ENCODE measurements at regions not wholly inside any gene's neighbourhood (a gene's known extent, or its start where the extent isn't known, plus 50 kb on each side); places are given as distances from the start of the nearest gene placed in this dataset.

DNA sequence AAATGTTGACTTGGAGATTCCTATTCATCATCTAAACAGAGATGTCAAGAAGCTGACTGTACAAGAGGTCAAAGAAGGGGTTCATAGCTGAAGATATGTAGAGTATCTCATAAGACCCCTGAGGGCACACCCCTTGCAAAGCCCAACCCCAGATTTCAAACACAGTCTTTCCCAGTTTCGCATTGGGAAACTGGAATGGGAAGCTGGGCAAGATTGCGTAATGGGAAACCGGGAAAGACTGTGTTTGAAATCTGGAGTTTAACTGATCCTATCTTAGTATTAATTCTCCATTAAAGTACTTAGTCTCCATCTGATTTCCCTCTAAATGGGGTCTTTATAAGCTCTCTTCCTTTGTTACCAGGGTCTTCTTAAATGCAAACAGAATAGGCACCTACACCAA, 99.5 kb downstream of the FAM76B start:
- TF ChIP-seq, protein P1, sequence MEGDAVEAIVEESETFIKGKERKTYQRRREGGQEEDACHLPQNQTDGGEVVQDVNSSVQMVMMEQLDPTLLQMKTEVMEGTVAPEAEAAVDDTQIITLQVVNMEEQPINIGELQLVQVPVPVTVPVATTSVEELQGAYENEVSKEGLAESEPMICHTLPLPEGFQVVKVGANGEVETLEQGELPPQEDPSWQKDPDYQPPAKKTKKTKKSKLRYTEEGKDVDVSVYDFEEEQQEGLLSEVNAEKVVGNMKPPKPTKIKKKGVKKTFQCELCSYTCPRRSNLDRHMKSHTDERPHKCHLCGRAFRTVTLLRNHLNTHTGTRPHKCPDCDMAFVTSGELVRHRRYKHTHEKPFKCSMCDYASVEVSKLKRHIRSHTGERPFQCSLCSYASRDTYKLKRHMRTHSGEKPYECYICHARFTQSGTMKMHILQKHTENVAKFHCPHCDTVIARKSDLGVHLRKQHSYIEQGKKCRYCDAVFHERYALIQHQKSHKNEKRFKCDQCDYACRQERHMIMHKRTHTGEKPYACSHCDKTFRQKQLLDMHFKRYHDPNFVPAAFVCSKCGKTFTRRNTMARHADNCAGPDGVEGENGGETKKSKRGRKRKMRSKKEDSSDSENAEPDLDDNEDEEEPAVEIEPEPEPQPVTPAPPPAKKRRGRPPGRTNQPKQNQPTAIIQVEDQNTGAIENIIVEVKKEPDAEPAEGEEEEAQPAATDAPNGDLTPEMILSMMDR (conservative IDR thresholded peaks at IDR 0.05) = no peak
- no peak for TF ChIP-seq ZFX (IDR thresholded peaks at IDR 0.05)

DNA sequence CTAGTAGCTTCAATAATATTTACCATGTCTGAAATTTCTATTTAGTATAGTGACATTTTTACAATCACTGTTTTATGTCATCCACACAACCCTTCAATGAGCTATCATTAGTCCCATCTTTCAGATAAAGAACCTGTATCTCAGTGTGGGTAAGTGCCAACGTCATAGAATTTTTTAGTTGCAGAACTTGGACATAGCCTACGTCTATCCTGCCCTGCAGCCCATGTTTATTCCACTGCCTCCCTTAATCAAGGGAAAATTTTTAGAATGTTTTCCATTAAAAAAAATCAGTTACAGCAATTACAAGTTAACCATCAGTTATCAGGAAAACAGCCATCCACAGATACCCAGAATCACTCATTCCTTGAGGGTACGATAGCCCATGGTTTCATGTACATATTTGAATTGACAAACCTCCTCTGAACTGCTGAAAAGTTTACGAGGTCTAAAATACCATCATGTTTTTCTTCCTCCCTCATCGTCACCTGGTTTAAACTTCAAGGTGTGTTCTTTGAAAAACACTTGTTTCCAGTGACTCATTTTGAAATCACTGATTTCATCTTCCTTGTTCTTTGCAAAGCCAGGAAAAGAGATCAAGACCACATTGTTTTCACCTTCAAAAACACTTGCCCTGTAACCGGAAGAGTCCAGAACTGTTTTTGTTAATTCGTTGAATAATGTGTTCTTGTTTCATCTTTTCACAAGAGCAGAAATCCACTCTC, 100.9 kb downstream of the FAM76B start:
- TF ChIP-seq, protein P1 (conservative IDR thresholded peaks at IDR 0.05) = no peak
- no peak for TF ChIP-seq ZFX (IDR thresholded peaks at IDR 0.05)
- no peak overlapping the region for H3K27ac ChIP-seq

More for the DNA sequence above, 99.5 kb downstream of the FAM76B start:
- no peak overlapping the region for H3K27ac ChIP-seq

DNA sequence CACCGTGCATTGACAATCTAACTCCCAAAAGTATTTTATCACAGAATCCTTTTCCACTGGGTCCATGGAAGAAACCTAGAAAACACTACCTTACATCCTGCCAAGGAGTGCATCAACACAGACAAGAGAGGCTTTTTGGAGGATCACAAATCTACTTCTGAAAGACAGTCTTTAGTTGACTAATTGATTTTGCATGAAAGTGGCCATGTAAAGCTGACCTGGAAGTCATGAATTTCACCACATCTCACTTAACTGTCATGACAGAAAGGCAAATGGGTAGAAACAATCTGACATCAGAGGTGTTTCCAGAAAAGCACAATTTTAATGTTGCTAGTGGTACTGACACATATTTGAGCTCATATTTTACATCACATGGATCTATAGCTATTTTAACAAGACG, 101.6 kb downstream of the FAM76B start:
- TF ChIP-seq, protein P1 (conservative IDR thresholded peaks at IDR 0.05) = no peak
- TF ChIP-seq ZFX (IDR thresholded peaks at IDR 0.05) = no peak
- no peak overlapping the region for H3K27ac ChIP-seq

DNA sequence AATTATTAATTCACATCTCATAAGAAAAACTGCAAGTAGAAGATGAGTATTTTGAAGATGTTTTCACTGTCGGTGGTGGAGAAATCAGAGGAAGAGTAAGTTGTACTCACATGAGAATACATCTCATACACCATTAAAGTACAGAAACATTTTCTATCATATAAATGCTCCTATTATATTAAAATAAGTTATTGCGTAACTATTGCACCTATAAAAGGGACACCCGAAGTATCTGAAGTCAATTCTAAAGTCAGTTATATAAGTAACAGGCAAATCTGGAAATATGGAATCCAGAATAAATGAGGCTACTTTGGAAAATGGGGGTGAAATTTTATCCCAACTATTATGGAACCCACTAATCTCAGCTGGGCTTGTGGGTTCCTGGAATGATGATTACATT, 103.3 kb downstream of the FAM76B start:
- no peak for TF ChIP-seq ZFX (IDR thresholded peaks at IDR 0.05)
- TF ChIP-seq, protein P1 (conservative IDR thresholded peaks at IDR 0.05) = no peak
- no peak overlapping the region for H3K27ac ChIP-seq

DNA sequence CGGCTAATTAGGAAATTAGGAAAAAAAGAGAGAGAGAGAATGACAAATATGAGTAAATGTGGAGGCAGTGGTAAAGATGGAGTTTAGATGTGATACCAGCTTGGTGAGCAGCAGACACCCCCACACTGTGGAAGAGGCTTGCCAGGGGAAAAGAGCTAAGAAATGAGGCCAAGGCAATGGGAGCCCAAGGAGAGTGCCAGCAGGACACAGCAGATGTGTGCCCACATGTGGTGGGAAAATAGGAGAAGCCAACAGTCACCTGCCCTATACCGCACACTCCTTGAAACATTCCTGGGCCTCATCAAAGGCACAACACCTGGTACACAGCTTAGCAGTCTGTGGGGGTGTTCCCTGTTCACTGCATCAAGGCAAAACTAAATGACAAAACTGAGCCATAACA, 104.9 kb downstream of the FAM76B start:
- TF ChIP-seq ZFX (IDR thresholded peaks at IDR 0.05) = no peak
- TF ChIP-seq, protein P1 (conservative IDR thresholded peaks at IDR 0.05) = no peak
- no peak overlapping the region for H3K27ac ChIP-seq

DNA sequence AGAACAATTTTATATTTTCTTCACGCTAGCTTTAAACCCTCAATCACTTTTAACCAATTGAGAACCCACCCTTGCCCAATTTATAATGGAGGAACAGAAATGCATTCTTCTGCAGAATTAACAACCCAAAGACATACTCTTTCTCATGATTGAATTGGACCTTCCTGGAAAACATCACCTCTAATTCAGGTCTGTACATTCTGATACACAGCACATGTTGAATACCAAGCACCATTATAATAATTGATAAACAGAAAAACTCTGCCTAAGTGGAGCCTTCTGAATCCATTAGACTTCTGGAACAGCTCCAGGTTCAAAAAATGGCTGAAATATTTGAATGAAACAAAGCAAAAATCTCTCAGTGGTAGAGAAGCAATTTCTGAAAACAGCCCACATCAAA, 105.4 kb downstream of the FAM76B start:
- TF ChIP-seq ZFX (IDR thresholded peaks at IDR 0.05) = no peak
- TF ChIP-seq, protein P1 (conservative IDR thresholded peaks at IDR 0.05) = no peak
- no peak overlapping the region for H3K27ac ChIP-seq

DNA sequence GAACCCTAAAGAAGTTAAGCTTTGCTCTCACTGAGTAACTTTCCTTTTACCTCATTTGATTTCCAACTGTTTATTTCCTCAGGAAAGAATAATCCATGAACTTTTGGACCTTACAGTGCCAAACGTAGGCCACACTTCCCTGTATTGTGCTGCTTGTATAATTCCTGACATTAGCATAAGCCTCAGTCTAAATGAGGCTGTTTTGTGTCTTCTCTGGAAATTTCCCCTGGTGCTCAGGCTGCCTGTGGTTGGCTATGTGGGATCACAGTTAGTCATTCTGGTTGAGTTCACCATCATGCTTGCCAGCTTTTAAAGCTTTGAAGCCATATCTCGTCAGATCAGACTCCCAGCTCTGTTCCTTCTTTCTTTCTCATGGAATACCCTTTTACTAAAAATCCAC, 107.0 kb downstream of the FAM76B start:
- no peak for TF ChIP-seq ZFX (IDR thresholded peaks at IDR 0.05)
- TF ChIP-seq, protein P1 (conservative IDR thresholded peaks at IDR 0.05) = no peak
- no peak overlapping the region for H3K27ac ChIP-seq

All from C4-2B (cell line).